ENCODE measurements at regions not wholly inside any gene's neighbourhood (a gene's known extent, or its start where the extent isn't known, plus 50 kb on each side); places are given as distances from the start of the nearest gene placed in this dataset.

GRCh38 chr5:152824316-152824715 lies 419.2 kb upstream of the NMUR2 start:
- H2AFZ ChIP-seq (ENCODE audit: low read depth, low read length) = no peak overlapping the region
- TF ChIP-seq EZH2 (IDR thresholded peaks at IDR 0.05; ENCODE audit: insufficient read depth, low read length) = no peak
- TF ChIP-seq, protein P1, sequence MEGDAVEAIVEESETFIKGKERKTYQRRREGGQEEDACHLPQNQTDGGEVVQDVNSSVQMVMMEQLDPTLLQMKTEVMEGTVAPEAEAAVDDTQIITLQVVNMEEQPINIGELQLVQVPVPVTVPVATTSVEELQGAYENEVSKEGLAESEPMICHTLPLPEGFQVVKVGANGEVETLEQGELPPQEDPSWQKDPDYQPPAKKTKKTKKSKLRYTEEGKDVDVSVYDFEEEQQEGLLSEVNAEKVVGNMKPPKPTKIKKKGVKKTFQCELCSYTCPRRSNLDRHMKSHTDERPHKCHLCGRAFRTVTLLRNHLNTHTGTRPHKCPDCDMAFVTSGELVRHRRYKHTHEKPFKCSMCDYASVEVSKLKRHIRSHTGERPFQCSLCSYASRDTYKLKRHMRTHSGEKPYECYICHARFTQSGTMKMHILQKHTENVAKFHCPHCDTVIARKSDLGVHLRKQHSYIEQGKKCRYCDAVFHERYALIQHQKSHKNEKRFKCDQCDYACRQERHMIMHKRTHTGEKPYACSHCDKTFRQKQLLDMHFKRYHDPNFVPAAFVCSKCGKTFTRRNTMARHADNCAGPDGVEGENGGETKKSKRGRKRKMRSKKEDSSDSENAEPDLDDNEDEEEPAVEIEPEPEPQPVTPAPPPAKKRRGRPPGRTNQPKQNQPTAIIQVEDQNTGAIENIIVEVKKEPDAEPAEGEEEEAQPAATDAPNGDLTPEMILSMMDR (IDR thresholded peaks at IDR 0.05; ENCODE audit: insufficient read depth, low read depth, low read length) = no peak
- Mint-ChIP-seq H3K27me3 (ENCODE audit: low read depth, unreplicated experiment) (no peaks in the 10 kb centered on the region), H3K4me3 (ENCODE audit: unreplicated experiment) (no peak overlapping the region), H3K36me3 (ENCODE audit: low read depth, unreplicated experiment) (no peaks in the 10 kb centered on the region), H3K4me1 (ENCODE audit: low read depth, unreplicated experiment) (no peaks in the 10 kb centered on the region), H3K27ac (ENCODE audit: unreplicated experiment) (no peak overlapping the region), H3K9me3 (ENCODE audit: unreplicated experiment) (no peaks in the 10 kb centered on the region)
- no peak overlapping the region for H3K4me3 ChIP-seq (ENCODE audit: insufficient read depth, low read depth, low read length)
- FAIRE-seq (no peak), DNase-seq (ENCODE audit: low read depth) (no peak)
- no peaks in the 10 kb centered on the region for H3K79me2 ChIP-seq (ENCODE audit: insufficient read depth, low read length)
- no peaks in the 10 kb centered on the region for H4K20me1 ChIP-seq (ENCODE audit: insufficient read depth, low read length)
- H3K4me2 ChIP-seq (ENCODE audit: low read length) = no peak overlapping the region
- H3K27ac ChIP-seq (ENCODE audit: low read depth, low read length) = no peak overlapping the region
- H3K27me3 ChIP-seq (ENCODE audit: insufficient read depth, low read length) = no peaks in the 10 kb centered on the region
- no peak overlapping the region for H3K9ac ChIP-seq (ENCODE audit: low read length)
- H3K36me3 ChIP-seq (ENCODE audit: insufficient read depth, low read length) = no peaks in the 10 kb centered on the region
- no peaks in the 10 kb centered on the region for H3K9me3 ChIP-seq (ENCODE audit: insufficient read depth, low read depth, low read length)
- no peaks in the 10 kb centered on the region for H3K4me1 ChIP-seq (ENCODE audit: insufficient read depth, low read length)

GRCh38 chr5:152838241-152838786 lies 433.2 kb upstream of the NMUR2 start:
- H3K27ac ChIP-seq (ENCODE audit: low read depth, low read length) = no peak overlapping the region
- DNase-seq (ENCODE audit: low read depth) = no peak

DNA sequence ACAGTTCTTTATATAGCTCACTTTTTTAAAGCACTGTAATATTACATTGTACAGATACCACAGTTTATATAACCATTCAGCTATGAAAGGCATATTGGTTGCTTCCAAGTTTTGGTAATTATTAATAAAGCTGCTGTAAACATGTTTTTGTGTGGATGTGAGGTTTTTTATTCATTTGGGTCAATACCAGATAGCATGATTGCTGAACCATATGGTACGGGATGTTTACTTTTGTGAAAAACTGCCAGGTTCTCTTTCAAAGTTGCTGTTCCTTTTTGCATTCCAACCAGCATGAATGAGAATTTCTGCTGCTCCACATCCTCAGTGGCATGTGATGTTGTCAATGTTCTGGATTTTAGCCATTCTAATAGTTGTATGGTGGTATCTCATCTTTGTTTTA lies 439.6 kb upstream of the NMUR2 start:
- Histone ChIP-seq H4K20me1 (ENCODE audit: insufficient read depth, low read length) (no peaks in the 10 kb centered on the region), H2AFZ (ENCODE audit: low read depth, low read length) (no peak overlapping the region), H3K27ac (ENCODE audit: low read depth, low read length) (no peak overlapping the region), H3K9me3 (ENCODE audit: insufficient read depth, low read depth, low read length) (no peaks in the 10 kb centered on the region), H3K4me1 (ENCODE audit: insufficient read depth, low read length) (no peaks in the 10 kb centered on the region), H3K9ac (ENCODE audit: low read length) (no peak overlapping the region), H3K79me2 (ENCODE audit: insufficient read depth, low read length) (no peaks in the 10 kb centered on the region), H3K4me2 (ENCODE audit: low read length) (no peak overlapping the region), H3K4me3 (ENCODE audit: insufficient read depth, low read depth, low read length) (no peak overlapping the region), H3K36me3 (ENCODE audit: insufficient read depth, low read length) (no peaks in the 10 kb centered on the region), H3K27me3 (ENCODE audit: insufficient read depth, low read length) (no peaks in the 10 kb centered on the region)
- Mint-ChIP-seq H3K4me1 (ENCODE audit: low read depth, unreplicated experiment) (no peaks in the 10 kb centered on the region), H3K27me3 (ENCODE audit: low read depth, unreplicated experiment) (no peaks in the 10 kb centered on the region), H3K27ac (ENCODE audit: unreplicated experiment) (no peak overlapping the region), H3K36me3 (ENCODE audit: low read depth, unreplicated experiment) (no peaks in the 10 kb centered on the region), H3K4me3 (ENCODE audit: unreplicated experiment) (no peak overlapping the region), H3K9me3 (ENCODE audit: unreplicated experiment) (no peaks in the 10 kb centered on the region)
- TF ChIP-seq EZH2 (IDR thresholded peaks at IDR 0.05; ENCODE audit: insufficient read depth, low read length) = no peak
- DNase-seq (ENCODE audit: low read depth) = no peak
- FAIRE-seq = no peak

More at GRCh38 chr5:152838241-152838786, 433.2 kb upstream of the NMUR2 start:
- H3K79me2 ChIP-seq (ENCODE audit: insufficient read depth, low read length) = no peaks in the 10 kb centered on the region
- no peak overlapping the region for H3K4me2 ChIP-seq (ENCODE audit: low read length)
- H3K9ac ChIP-seq (ENCODE audit: low read length) = no peak overlapping the region
- H4K20me1 ChIP-seq (ENCODE audit: insufficient read depth, low read length) = no peaks in the 10 kb centered on the region
- no peak for FAIRE-seq
- no peak overlapping the region for H3K4me3 ChIP-seq (ENCODE audit: insufficient read depth, low read depth, low read length)
- Mint-ChIP-seq H3K27ac (ENCODE audit: unreplicated experiment) (no peak overlapping the region), H3K36me3 (ENCODE audit: low read depth, unreplicated experiment) (no peaks in the 10 kb centered on the region), H3K27me3 (ENCODE audit: low read depth, unreplicated experiment) (no peaks in the 10 kb centered on the region), H3K4me1 (ENCODE audit: low read depth, unreplicated experiment) (no peaks in the 10 kb centered on the region), H3K9me3 (ENCODE audit: unreplicated experiment) (no peaks in the 10 kb centered on the region), H3K4me3 (ENCODE audit: unreplicated experiment) (no peak overlapping the region)
- no peaks in the 10 kb centered on the region for H3K4me1 ChIP-seq (ENCODE audit: insufficient read depth, low read length)
- no peaks in the 10 kb centered on the region for H3K9me3 ChIP-seq (ENCODE audit: insufficient read depth, low read depth, low read length)
- no peak overlapping the region for H2AFZ ChIP-seq (ENCODE audit: low read depth, low read length)
- no peak for TF ChIP-seq EZH2 (IDR thresholded peaks at IDR 0.05; ENCODE audit: insufficient read depth, low read length)
- TF ChIP-seq, protein P1 (IDR thresholded peaks at IDR 0.05; ENCODE audit: insufficient read depth, low read depth, low read length) = no peak
- H3K27me3 ChIP-seq (ENCODE audit: insufficient read depth, low read length) = no peaks in the 10 kb centered on the region
- no peaks in the 10 kb centered on the region for H3K36me3 ChIP-seq (ENCODE audit: insufficient read depth, low read length)

Measured in astrocyte (in vitro differentiated cells and primary cell).